ENCODE measurements at regions not wholly inside any gene's neighbourhood (a gene's known extent, or its start where the extent isn't known, plus 50 kb on each side); places are given as distances from the start of the nearest gene placed in this dataset.

DNA sequence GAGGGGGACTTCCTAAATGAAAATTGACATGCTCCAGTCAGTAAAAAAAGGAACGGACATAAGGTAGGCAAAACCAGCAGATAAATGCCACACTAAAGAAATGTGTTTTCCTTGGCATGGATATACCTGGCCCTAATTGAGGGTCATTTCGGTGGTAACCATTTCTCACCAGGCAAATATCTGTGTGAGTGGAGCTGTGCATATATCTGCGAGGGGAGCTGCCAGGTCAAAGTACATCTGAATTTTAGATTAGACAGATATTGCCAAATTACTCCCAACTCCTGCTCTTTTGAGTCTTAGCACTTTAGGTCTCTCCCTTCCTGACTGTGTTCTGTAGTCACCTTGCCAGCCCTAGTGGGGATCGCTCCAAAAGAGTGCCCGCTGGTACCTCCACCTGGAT lies 204.2 kb downstream of the SH3BP4 start (continued):
- TF ChIP-seq CHD7 (IDR thresholded peaks at IDR 0.05; ENCODE audit: insufficient replicate concordance, low read length) (no peak), HDAC6 (IDR thresholded peaks at IDR 0.05; ENCODE audit: low read depth, low read length) (no peak), GTF2F1 (IDR thresholded peaks at IDR 0.05; ENCODE audit: borderline replicate concordance, low read depth, low read length) (no peak), SUZ12 (IDR thresholded peaks at IDR 0.05; ENCODE audit: low read length) (no peak), CBX5 (IDR thresholded peaks at IDR 0.05; ENCODE audit: low read depth, low read length) (no peak), YY1 (IDR thresholded peaks at IDR 0.05; ENCODE audit: low read depth, low read length) (no peak), EP300 (IDR thresholded peaks at IDR 0.05; ENCODE audit: borderline replicate concordance in 1 of 2, low read depth in 2 of 2, low read length in 2 of 2) (no peak), CEBPB (IDR thresholded peaks at IDR 0.05; ENCODE audit: low read depth, low read length) (no peak), CHD2 (IDR thresholded peaks at IDR 0.05; ENCODE audit: low read length) (no peak), GABPA (IDR thresholded peaks at IDR 0.05; ENCODE audit: borderline replicate concordance, insufficient read depth, low read length) (no peak), SP4 (IDR thresholded peaks at IDR 0.05; ENCODE audit: low read length) (no peak), BRCA1 (IDR thresholded peaks at IDR 0.05; ENCODE audit: low read depth, low read length) (no peak), NRF1 (IDR thresholded peaks at IDR 0.05; ENCODE audit: low read depth, low read length) (no peak), TEAD4 (IDR thresholded peaks at IDR 0.05; ENCODE audit: low read depth, low read length) (no peak)
